HG02981 (cell line): ENCODE measurements at regions not wholly inside any gene's neighbourhood (a gene's known extent, or its start where the extent isn't known, plus 50 kb on each side); places are given as distances from the start of the nearest gene placed in this dataset.
A peak's percentile ranks its signal among the peaks of the same experiment; 100 is the strongest.

Source experiments
- ATAC-seq: cut with Tn5 transposase; IDR thresholded peaks from one replicate; pipeline ENCODE4 v1.9.1; 2021; ENCODE audit warnings: mild to moderate bottlenecking, moderate library complexity; ENCODE audit not compliant: unreplicated experiment

DNA sequence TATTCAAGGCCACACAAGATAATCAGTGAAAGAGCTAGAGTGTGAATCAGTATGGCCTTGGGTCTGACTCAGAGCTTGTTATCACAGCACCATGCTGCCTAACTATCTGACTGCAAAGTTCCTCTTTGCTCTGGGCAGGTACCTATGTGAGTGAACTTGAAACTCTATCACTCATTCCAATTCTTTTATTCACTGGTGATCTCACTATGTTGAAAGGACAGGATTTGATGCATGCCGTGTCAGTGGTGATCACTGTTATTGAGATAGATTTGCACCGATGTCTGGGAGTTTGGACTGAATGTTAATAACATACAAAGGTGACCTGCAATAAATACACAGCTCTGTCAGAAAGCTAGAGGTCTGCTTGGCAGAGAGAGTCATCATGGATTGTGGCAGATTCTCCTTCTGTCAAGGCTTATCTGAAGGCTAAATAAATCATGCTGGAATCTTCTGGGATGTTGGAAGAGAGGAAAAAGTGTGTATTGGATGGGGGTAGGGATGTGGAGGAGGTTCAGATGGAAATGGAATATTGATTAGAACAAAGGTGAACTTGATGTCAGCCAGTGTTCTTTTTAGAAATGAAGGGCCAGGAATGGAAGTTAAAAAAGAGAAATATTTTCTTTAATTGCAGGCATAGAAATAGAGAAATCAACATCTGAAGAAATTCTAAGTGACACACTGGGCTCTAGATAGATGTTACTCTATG is 91.8 kb upstream of the TNC start:
- ATAC-seq: peak; percentile 53

DNA sequence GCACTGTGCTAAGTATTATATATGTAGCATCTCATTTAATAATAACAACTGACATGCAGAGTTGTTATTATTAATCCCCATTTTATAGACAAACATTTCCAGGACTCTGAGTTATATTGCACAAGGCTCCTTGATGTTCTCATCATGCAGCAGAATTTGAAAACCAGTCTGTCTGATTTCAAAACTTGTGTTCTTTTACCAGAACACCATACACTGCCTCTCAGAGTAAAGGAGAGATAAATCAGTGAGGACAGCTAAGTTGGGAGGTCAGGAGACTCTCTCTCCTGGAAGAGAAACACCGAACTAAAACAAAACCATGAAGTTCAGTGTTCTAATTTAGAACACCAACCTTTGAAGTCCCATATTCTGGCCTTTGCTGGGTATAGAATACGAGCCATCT is 92.7 kb upstream of the TNC start:
- no peak for ATAC-seq

DNA sequence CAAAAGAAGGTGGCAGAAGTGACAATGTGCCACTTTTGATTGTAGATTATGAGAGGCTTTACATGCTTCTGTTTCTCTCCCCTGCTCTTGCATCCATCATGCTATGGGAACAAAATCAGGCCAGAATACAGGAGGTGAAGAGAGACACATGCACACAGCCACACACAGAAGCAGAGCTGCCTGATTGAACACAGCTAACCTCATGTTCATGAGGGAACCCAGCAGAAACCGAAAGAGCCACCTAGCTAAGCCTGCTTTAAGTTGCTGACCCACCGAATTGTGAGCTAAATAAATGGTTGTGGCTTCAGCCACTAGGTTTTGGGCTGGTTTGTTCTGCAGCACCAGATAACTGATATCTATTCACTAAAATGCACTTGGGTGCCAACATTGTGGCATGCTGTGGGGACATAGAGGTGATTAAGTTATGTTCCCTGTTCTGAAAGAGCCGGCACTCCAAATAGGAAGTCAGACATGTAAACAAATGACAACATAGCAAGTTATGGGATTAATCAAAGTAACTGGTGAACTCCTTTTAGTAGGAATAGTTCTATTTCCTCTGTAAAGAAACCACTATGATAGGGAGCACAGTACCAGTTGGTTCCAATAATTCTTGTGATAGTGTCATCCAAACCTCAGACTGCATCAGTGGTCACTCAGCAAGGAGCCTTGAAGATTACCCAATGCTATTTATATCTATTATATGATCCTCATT is 93.6 kb upstream of the TNC start:
- ATAC-seq: peak; percentile 60

DNA sequence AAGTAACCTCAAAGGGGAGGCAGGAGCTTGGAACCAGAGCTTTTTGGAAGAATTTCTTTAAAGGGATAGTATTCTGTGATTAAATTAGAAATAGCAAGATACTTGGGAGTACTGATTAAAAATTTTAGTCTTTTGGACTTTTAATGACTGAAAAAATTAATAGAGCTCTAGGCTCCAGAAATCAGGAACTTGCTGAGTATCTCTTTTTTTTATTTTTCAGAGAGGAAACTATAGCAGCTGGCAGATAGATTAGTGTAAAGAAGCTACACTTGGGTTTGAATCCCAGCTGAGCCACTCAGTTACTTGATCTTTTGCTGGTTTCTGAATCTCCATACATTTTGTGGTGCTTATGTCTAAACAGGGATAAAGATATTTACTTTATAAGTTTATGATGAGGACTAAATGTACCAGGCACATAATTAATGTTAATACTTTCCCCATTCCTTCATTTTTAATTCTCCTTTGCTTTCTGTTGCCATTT is 94.2 kb upstream of the TNC start:
- ATAC-seq: no peak

DNA sequence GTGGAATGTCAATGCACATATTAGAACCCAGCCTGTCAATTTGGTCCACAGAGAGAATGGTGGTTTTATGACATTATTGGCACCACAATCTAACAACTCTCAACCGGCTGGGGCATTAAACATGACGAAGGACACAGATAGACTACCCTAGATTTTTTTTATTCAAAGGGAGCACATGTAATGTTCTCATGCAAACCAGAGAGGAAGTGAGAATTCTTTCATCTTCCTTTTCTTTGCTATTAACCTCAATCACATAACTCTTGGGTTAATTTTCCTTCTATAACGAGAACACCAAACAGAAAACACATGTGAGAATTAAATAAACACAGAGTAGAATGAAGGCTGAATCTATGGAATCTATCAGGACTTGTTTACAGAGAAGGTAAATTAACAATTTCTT is 94.9 kb upstream of the TNC start:
- no peak for ATAC-seq

DNA sequence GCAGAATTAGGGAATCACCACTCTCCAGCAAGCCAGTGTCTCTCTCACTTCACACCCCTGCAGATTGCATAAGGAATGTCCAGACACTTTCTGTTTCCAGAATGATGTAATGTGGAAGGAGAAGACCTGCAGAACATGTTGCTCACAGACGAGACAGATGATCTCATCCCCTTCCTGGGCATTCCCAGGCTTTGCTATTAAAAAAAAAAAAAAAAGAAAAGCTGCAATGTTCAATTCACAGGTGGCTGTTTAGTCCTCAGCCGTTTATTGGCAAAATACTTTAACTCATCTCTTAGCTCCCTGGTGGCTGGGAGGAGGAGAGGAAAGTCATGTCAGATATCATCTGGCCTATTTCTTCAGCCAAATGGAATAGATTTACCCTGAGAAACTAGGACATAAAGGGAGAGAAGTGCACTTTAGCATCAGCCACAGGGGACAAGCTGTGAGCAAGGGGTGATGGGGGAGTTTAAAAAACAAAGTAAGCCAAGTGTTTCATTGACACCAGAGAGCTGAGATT is 95.9 kb upstream of the TNC start:
- ATAC-seq: no peak

DNA sequence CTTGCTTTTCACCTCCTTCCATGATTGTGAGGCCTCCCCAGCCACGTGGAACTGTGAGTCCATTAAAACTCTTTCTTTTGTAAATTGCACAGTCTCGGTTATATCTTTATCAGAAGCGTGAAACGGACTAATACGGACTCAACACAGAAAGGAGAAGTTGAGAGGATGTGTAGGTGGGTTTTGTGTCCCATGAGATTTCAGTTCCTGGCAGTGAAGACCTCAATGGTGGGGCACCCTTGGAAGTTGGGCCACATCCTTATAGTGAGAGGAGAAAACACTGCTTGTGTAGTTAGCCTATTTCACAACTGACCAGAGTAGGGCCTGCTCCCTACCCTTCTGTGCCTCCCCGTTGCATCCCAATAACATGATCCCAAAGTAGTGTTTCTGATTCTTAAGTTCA is 98.9 kb upstream of the TNC start:
- ATAC-seq: no peak

DNA sequence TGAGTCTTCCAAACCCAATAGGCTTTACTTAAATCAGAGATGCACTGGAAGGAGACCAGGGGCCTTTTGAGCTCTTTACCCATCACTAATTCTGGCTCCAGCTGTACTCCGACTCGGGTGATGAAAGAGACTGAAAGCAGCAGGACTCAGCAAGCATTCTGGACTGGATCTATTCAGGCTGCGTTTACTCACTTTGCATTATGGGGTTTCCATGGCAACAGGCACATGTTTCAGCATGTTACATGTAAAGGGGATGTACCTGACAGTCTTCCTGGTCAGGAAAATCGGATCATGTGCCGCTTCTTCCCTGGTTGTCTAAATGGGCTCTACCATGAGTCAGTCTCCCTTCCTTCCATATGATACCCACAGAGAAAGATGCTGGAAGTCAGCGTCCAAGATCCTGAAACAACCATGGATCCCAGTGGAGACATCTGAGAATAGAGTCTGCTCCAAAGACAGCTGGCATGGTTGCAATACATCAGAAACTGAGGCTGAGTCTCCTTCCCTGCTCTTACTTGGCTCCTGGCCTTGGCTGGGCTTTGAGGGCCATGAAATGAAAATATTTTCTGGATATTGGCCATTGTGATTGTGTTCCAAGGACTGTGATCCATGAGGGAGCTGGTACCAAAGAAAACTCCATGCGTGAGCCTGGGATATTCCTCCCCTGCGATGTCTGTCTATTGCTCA is 102.5 kb upstream of the TNC start:
- no peak for ATAC-seq

DNA sequence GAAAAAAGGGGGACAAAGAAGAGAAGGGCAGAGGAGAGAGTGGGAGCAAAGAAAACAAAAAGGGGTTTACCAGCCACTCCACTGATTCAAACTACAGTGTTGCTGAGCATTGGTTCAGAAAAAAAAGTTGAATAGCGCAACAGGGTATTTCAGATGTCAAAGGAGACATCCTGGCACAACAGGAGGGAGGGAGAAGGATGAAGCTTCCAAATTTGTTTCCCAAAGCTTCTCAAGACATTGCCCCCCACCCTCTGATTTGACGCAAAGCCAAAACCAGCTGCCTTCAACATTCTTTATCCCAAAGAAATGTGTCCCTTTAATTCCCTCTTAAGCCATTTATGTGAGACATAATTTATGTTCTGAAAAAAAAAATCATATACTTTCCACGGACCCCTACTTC is 105.5 kb upstream of the TNC start:
- ATAC-seq: no peak

DNA sequence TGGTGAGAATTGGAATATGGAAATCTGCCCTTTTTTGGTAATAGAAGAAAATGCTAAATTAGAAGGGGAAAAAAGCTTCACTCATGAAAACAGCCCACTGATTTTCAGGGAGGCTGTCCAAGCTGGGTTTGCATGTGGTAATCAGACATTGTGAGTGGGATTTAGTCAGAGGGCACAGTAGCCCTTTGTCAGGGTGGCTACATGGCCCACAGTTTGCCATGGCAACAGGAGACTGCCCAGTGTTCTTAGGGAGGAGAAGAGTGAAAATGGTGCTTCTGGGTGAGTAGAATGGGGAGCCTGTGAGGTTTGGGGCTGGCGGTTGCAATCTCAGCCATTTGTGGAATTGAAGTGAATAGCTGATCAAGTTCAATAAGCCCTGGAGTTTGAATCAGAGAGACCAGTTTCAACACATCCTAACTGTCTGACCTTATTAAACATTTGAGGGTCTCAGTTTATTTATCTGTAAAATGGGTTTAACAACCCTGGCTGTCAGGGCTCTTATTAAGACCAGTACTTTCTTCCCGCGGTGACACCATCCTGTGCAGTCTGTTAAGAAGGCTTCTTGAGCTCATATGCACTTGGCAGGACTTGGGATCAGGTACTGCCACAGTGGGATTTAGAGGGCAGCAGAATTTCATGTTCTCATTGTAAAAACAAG is 107.6 kb upstream of the TNC start:
- ATAC-seq: no peak

DNA sequence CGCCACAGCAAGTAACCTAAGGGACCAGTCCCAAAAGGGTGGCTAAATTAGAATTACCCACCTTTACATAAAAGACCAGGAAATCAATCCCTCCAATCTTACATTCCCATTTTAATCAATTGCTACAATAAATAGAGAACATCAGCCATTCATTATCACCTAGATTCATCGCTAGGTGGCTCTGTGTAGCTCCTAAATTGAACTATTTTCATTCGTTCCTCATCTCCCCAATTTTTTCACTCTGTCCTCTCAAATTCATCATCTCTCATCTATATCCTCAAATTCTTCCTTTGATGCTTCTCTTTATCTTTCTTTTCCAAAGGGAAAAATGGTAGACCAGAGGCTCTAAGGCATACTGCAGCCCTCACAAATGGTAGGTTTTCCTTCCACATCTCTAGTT is 108.2 kb upstream of the TNC start:
- no peak for ATAC-seq

DNA sequence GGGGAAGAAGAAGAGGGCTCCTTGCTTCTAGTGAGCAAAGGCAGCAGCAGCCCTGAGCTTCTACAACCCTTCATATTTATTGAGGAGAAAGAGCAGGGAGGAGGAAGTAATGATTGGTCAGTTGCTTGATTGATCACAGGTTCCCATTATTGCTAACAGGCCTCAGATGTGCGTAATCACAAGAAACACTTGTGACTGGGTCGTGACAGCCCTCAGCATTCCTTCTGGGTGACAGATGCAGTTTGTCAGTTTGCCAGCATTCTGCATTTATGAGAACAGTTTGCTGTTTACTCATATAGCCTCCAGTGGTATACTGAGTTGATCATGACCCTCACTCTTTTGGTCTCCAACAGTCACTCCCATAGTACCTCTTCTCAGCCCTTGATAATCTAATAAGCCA is 111.5 kb upstream of the TNC start:
- ATAC-seq: no peak

DNA sequence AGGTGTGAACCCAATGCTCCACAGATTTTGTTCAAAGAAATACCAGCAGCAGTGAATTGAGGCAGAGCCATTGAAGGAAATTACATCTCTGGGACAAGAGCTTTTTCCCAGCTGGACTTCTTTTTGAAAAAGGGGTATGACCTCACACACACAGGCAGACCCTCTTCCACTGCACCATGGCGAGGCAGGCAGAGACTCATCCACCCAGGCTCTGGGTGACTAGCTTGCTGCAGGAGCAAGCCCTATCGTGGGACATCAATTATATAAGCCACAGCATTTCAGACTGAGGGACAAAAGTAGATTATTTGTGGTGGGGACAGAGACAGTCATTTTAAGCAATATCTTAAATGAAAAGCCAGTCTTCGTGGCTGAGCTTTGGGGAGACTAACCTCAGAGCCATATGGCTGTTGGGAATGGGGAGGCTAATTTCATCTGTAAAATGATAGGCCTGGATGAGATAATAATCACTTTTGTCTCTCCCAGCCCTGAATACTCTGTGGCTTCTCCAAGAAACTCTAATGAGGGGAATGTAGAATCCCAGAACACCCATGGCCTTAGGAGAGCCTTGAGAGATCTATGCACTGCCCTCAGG is 113.1 kb upstream of the TNC start:
- no peak for ATAC-seq

DNA sequence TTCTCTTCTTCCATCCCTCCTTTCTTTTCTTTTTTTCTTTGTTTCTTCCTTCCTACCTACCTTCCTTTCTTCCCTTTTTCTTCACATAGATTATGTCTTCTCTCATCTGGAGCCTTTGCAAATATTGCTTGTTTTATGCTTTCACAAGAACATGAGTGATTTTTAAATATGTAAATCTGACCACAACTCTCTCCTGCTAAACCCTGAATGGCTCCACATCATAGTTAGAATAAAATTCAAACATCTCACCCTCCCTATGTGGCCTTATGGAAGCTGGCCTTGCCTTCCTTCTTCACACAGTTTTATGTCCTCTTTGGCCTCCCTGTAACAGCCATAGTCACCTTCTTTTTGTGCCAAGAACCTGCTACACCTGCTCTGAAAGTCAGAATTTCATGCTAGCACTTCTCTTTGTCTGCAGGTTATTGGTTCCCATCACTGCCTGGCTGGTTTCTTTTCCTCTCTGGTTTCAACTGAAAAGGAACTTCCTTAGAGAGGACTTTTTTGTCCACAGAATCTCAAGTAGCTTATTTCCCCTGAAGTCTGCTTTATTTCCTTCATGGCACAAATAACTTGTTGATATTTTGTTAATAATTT is 114.3 kb upstream of the TNC start:
- ATAC-seq: no peak

DNA sequence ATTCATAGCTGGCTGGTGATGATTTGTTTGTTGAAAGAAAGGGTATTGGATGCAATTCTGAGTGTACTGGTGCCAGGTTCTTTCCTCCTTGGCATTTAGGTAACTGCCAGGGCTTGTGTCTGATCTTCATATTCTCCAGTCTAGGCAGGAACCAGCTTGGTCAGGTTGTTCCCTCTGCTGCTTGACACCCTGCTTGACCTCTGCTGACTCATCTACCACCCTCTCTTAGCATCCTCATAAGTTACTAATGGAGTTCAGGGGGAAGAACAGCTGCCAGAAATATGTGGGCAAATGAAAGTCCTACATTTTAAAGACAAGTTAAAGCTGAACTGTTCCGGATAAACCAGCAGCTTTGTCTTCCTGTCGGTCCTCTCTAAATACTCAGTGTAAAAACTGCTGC is 116.1 kb upstream of the TNC start:
- ATAC-seq: peak; percentile 80

DNA sequence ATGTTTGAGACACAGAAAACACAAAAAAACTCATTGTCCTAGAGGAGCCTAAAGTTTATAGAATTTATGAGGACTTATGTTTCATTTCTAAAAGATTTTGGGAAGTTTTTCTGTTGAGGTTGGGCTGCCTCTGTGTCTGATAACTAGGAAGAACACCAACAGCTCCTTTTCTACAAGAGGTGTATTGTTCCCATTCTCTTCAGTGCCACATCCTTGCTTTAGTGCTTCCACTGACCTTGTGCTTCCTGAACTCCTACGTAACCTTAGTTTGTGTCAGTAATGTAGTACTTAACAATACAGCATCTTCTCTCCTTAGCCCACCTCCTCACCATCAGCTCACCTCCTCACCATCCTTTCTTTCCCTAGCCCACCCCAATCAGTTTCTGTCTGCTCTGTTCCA is 117.3 kb upstream of the TNC start:
- no peak for ATAC-seq

DNA sequence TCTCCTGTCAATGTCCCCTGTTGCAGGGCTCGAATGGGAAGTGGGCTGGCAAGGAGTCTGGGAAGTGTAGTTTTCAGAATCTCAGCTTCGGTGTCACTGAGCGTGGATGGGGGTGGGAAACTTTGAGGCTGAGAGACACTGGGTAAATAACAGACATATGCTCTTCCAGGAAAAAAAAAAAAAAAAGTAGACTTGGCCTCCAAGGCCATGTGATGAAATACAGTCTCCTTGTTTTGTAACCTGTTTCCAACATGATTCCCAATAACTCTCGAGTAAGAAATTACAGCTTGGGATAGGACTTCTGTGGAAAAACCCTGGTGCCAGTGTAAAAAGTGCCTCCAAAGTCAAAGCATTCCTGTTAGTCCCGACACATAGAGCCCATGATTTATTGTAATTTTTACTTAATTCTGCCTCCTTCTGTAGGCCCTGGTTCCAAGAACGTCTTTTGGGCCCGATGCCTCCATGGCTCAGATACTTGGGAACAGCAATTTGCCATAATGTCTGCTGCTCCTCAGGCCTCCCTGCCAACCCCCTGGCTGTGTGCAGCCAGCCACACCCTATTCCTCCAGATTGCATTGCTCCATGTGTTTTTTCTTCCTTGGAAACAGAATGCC is 119.5 kb upstream of the TNC start:
- no peak for ATAC-seq

DNA sequence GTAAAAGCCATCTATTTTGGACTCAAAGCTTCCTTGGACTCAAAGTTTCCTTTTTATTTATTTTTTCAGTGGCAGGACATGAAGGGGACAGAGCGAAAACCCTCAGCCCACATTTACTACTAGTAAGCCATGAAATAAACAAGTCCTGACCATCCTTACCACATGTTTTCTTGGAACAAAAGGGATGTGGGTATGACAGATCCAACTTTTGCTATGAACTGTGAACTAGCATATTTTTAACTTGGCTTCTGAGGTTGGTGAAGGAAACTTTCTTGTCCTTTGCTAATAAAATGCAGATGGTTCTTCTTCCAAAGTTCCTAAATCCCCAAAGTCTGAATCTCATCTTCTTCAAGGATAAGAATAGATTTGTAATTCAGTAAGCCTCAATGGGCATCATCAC is 122.7 kb upstream of the TNC start:
- no peak for ATAC-seq

DNA sequence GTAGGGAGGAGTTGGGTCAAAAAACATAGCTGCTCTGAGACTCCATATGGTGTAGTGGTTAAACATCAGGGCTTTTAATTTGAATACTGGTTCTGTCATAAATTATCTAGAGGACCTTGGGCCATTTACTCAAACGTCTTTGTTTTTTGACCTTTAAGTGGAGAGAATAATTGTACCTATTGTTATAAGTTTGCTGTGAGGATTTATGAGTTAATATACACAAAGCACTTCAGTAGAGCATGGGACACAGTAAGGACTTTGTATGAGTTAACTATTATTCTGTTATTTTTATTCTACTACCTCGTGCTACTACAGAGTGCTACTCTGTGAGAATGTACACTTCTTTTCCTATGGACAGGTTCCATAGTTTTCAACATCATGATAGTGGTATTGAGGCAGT is 123.7 kb upstream of the TNC start:
- no peak for ATAC-seq

DNA sequence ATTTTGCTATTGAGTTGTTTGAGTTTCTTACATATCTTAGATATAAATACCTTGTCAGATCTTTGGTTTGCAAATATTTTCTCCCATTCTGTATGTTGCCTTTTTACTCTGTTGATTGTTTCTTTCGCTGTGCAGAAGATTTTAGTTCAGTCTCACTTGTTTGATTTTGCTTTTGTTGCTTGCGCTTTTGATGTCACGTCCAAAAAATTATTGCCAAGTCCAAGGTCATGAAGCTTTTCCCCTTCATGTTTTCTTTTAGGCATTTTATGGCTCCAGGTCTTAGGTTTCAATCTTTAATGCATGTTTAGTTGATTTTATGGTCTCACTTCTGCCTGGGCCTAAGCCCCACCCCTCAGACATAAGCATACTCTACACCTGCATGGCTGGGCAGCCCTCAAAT is 131.5 kb upstream of the TNC start:
- no peak for ATAC-seq
